ENCODE measurements at regions not wholly inside any gene's neighbourhood (a gene's known extent, or its start where the extent isn't known, plus 50 kb on each side); places are given as distances from the start of the nearest gene placed in this dataset.

- no peak for TF ChIP-seq TEAD4 (CRISPR knock-in tag; IDR thresholded peaks at IDR 0.05)
- TF ChIP-seq, protein P1, sequence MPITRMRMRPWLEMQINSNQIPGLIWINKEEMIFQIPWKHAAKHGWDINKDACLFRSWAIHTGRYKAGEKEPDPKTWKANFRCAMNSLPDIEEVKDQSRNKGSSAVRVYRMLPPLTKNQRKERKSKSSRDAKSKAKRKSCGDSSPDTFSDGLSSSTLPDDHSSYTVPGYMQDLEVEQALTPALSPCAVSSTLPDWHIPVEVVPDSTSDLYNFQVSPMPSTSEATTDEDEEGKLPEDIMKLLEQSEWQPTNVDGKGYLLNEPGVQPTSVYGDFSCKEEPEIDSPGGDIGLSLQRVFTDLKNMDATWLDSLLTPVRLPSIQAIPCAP (CRISPR knock-in tag; IDR thresholded peaks at IDR 0.05) = no peak
Observed at GRCh38 chr5:1726956-1727355, 72.7 kb downstream of the MRPL36 start.

Measured in WTC11 (cell line).